ENCODE measurements at regions not wholly inside any gene's neighbourhood (a gene's known extent, or its start where the extent isn't known, plus 50 kb on each side); places are given as distances from the start of the nearest gene placed in this dataset.

GRCh38 chr3:154969366-154969765 lies 110.8 kb upstream of the MME start:
- H3K4me3 ChIP-seq (ENCODE audit: low read length), result no peak overlapping the region
- DNase-seq (ENCODE audit: low read depth), result no peak
- no peak for TF ChIP-seq CTCF (conservative IDR thresholded peaks at IDR 0.05; ENCODE audit: low read depth, low read length)

GRCh38 chr3:154967090-154967489 lies 113.0 kb upstream of the MME start:
- no peak for TF ChIP-seq CTCF (conservative IDR thresholded peaks at IDR 0.05; ENCODE audit: low read depth, low read length)
- peak; percentile 60 for DNase-seq (ENCODE audit: low read depth)
- no peak overlapping the region for H3K4me3 ChIP-seq (ENCODE audit: low read length)

GRCh38 chr3:154956815-154957214 lies 123.3 kb upstream of the MME start:
- peak; percentile 56 for DNase-seq (ENCODE audit: low read depth)
- no peak for TF ChIP-seq CTCF (conservative IDR thresholded peaks at IDR 0.05; ENCODE audit: low read depth, low read length)

GRCh38 chr3:154955907-154956533 lies 124.1 kb upstream of the MME start:
- no peak for DNase-seq (ENCODE audit: low read depth)
- TF ChIP-seq CTCF (conservative IDR thresholded peaks at IDR 0.05; ENCODE audit: low read depth, low read length), result no peak
- H3K4me3 ChIP-seq (ENCODE audit: low read length), result no peak overlapping the region

More at GRCh38 chr3:154956815-154957214, 123.3 kb upstream of the MME start:
- H3K4me3 ChIP-seq (ENCODE audit: low read length), result no peak overlapping the region

- DNase-seq (ENCODE audit: low read depth), result no peak
- no peak overlapping the region for H3K4me3 ChIP-seq (ENCODE audit: low read length)
- TF ChIP-seq CTCF (conservative IDR thresholded peaks at IDR 0.05; ENCODE audit: low read depth, low read length), result peak; percentile 54
Measured at GRCh38 chr3:154954757-154955156, 125.4 kb upstream of the MME start.

- no peak for TF ChIP-seq CTCF (conservative IDR thresholded peaks at IDR 0.05; ENCODE audit: low read depth, low read length)
- no peak overlapping the region for H3K4me3 ChIP-seq (ENCODE audit: low read length)
- DNase-seq (ENCODE audit: low read depth), result no peak
Measured at GRCh38 chr3:154953538-154953937, 126.6 kb upstream of the MME start.

- no peak overlapping the region for H3K4me3 ChIP-seq (ENCODE audit: low read length)
- TF ChIP-seq CTCF (conservative IDR thresholded peaks at IDR 0.05; ENCODE audit: low read depth, low read length), result no peak
- DNase-seq (ENCODE audit: low read depth), result no peak
Measured at GRCh38 chr3:154952553-154952952, 127.6 kb upstream of the MME start.
